Mammary epithelial cell (primary cell): ENCODE measurements at regions not wholly inside any gene's neighbourhood (a gene's known extent, or its start where the extent isn't known, plus 50 kb on each side); places are given as distances from the start of the nearest gene placed in this dataset.

Experiments used
- CTCF ChIP-seq, 2 donors: IDR thresholded peaks in 1 of 2; conservative IDR thresholded peaks in 1 of 2; 2 replicates each; pipeline ENCODE4 v1.5.1; 2011 to 2012; ENCODE audit warnings: inconsistent platforms in 2 of 2, low read length in 2 of 2, mild to moderate bottlenecking in 2 of 2, control low read depth in 1 of 2, low read depth in 1 of 2; ENCODE audit not compliant: insufficient read depth in 1 of 2; ENCODE audit errors: extremely low read depth in 1 of 2
- EZH2 ChIP-seq: IDR thresholded peaks from 2 replicates; pipeline ENCODE4 v1.6.1; 2012; ENCODE audit warnings: low read length, inconsistent platforms, borderline replicate concordance

GRCh38 chr1:95635811-95636210 is 401.8 kb downstream of the RWDD3 start:
- TF ChIP-seq CTCF (conservative IDR thresholded peaks at IDR 0.05 in 1 of 2, IDR thresholded peaks at IDR 0.05 in 1 of 2; ENCODE audit: extremely low read depth in 1 of 2, insufficient read depth in 1 of 2, low read depth in 1 of 2, low read length in 2 of 2) (no peak), EZH2 (no peak)
